ENCODE measurements at regions not wholly inside any gene's neighbourhood (a gene's known extent, or its start where the extent isn't known, plus 50 kb on each side); places are given as distances from the start of the nearest gene placed in this dataset.

- Histone ChIP-seq H3K27ac (no peak overlapping the region), H3K4me3 (no peak overlapping the region)
- DNase-seq (ENCODE audit: low spot score): no peak
- no peak for TF ChIP-seq CTCF (IDR thresholded peaks at IDR 0.05)
Observed at GRCh38 chr10:89900554-89900953, 199.2 kb downstream of the KIF20B start.

GRCh38 chr10:89901895-89902294 is 200.5 kb downstream of the KIF20B start:
- no peak overlapping the region for H3K27ac ChIP-seq
- no peak for DNase-seq (ENCODE audit: low spot score)
- H3K4me3 ChIP-seq: no peak overlapping the region
- no peak for TF ChIP-seq CTCF (IDR thresholded peaks at IDR 0.05)

GRCh38 chr10:89904755-89905154 is 203.4 kb downstream of the KIF20B start:
- Histone ChIP-seq H3K4me3 (no peak overlapping the region), H3K27ac (no peak overlapping the region)
- DNase-seq (ENCODE audit: low spot score): no peak
- TF ChIP-seq CTCF (IDR thresholded peaks at IDR 0.05): no peak

GRCh38 chr10:89909752-89910151 is 208.4 kb downstream of the KIF20B start:
- DNase-seq (ENCODE audit: low spot score): no peak
- no peak overlapping the region for H3K4me3 ChIP-seq
- H3K27ac ChIP-seq: no peak overlapping the region
- no peak for TF ChIP-seq CTCF (IDR thresholded peaks at IDR 0.05)

GRCh38 chr10:89915021-89915420 is 213.6 kb downstream of the KIF20B start:
- Histone ChIP-seq H3K27ac (no peak overlapping the region), H3K4me3 (no peak overlapping the region)
- no peak for TF ChIP-seq CTCF (IDR thresholded peaks at IDR 0.05)
- DNase-seq (ENCODE audit: low spot score): no peak

GRCh38 chr10:89915968-89916367 is 214.6 kb downstream of the KIF20B start:
- no peak overlapping the region for H3K4me3 ChIP-seq
- no peak for DNase-seq (ENCODE audit: low spot score)

More at GRCh38 chr10:89915968-89916367, 214.6 kb downstream of the KIF20B start:
- no peak overlapping the region for H3K27ac ChIP-seq
- no peak for TF ChIP-seq CTCF (IDR thresholded peaks at IDR 0.05)
